ENCODE measurements at regions not wholly inside any gene's neighbourhood (a gene's known extent, or its start where the extent isn't known, plus 50 kb on each side); places are given as distances from the start of the nearest gene placed in this dataset.

- Histone ChIP-seq H3K27me3 (replicated peaks; ENCODE audit: insufficient read depth, low read depth, low read length, poor library complexity) (no peaks in the 10 kb centered on the region), H3K9me3 (ENCODE audit: low read depth, low read length, poor library complexity, severe bottlenecking) (no peaks in the 10 kb centered on the region), H3K36me3 (ENCODE audit: insufficient read depth, low read length, poor library complexity, severe bottlenecking) (no peaks in the 10 kb centered on the region), H3K27ac (ENCODE audit: low read depth, low read length, poor library complexity, severe bottlenecking) (no peak overlapping the region), H3K4me1 (ENCODE audit: insufficient read depth, low read length, poor library complexity, severe bottlenecking) (peaks cover 5% of the 10 kb centered on the region), H3K4me3 (ENCODE audit: low read depth, low read length, poor library complexity, severe bottlenecking) (no peak overlapping the region)
- ChIA-PET CTCF (interaction anchor here (0.9 kb wide), 1 partner anchor 87 kb away, joined by 3 read pairs; no protein-coding TSS in a partner anchor), POLR2A (ENCODE audit: low non-redundant PET) (no interaction called here)
- TF ChIP-seq CTCF (conservative IDR thresholded peaks at IDR 0.05; ENCODE audit: low read depth, low read length) (no peak), EZH2 (IDR thresholded peaks at IDR 0.05; ENCODE audit: borderline replicate concordance, low read depth, low read length, poor library complexity, severe bottlenecking) (no peak)
- intact Hi-C loops (cut with micrococcal nuclease; ENCODE audit: unreplicated experiment) = no loop called here
- no peak for DNase-seq (ENCODE audit: low spot score)
- no TSS peak for BruUV-seq (replicated peaks)
Measured at GRCh38 chr10:78935697-78936407, 132.9 kb upstream of the ZMIZ1 start.

- POLR2A ChIA-PET (ENCODE audit: low non-redundant PET) = no interaction called here
Measured at GRCh38 chr10:78936412-78937342, 132.1 kb upstream of the ZMIZ1 start.

GRCh38 chr10:78937393-78937792 lies 131.4 kb upstream of the ZMIZ1 start:
- Histone ChIP-seq H3K9me3 (ENCODE audit: low read depth, low read length, poor library complexity, severe bottlenecking) (no peaks in the 10 kb centered on the region), H3K27me3 (replicated peaks; ENCODE audit: insufficient read depth, low read depth, low read length, poor library complexity) (no peaks in the 10 kb centered on the region), H3K4me3 (ENCODE audit: low read depth, low read length, poor library complexity, severe bottlenecking) (no peak overlapping the region), H3K36me3 (ENCODE audit: insufficient read depth, low read length, poor library complexity, severe bottlenecking) (no peaks in the 10 kb centered on the region), H3K4me1 (ENCODE audit: insufficient read depth, low read length, poor library complexity, severe bottlenecking) (peaks cover 5% of the 10 kb centered on the region), H3K27ac (ENCODE audit: low read depth, low read length, poor library complexity, severe bottlenecking) (no peak overlapping the region)
- DNase-seq (ENCODE audit: low spot score) = no peak
- intact Hi-C loops (cut with micrococcal nuclease; ENCODE audit: unreplicated experiment) = no loop called here
- ChIA-PET POLR2A (ENCODE audit: low non-redundant PET) (no interaction called here), CTCF (no interaction called here)
- BruUV-seq (replicated peaks) = no TSS peak
- TF ChIP-seq CTCF (conservative IDR thresholded peaks at IDR 0.05; ENCODE audit: low read depth, low read length) (no peak), EZH2 (IDR thresholded peaks at IDR 0.05; ENCODE audit: borderline replicate concordance, low read depth, low read length, poor library complexity, severe bottlenecking) (no peak)

More at GRCh38 chr10:78936412-78937342, 132.1 kb upstream of the ZMIZ1 start:
- no peaks in the 10 kb centered on the region for H3K27me3 ChIP-seq (replicated peaks; ENCODE audit: insufficient read depth, low read depth, low read length, poor library complexity)
- H3K36me3 ChIP-seq (ENCODE audit: insufficient read depth, low read length, poor library complexity, severe bottlenecking) = no peaks in the 10 kb centered on the region
- no peak for DNase-seq (ENCODE audit: low spot score)
- CTCF ChIA-PET = interaction anchor here (0.9 kb wide), 1 partner anchor 86 kb away, joined by 3 read pairs; no protein-coding TSS in a partner anchor
- peaks cover 5% of the 10 kb centered on the region for H3K4me1 ChIP-seq (ENCODE audit: insufficient read depth, low read length, poor library complexity, severe bottlenecking)
- intact Hi-C loops (cut with micrococcal nuclease; ENCODE audit: unreplicated experiment) = no loop called here
- no peak overlapping the region for H3K4me3 ChIP-seq (ENCODE audit: low read depth, low read length, poor library complexity, severe bottlenecking)
- no peaks in the 10 kb centered on the region for H3K9me3 ChIP-seq (ENCODE audit: low read depth, low read length, poor library complexity, severe bottlenecking)
- TF ChIP-seq CTCF (conservative IDR thresholded peaks at IDR 0.05; ENCODE audit: low read depth, low read length) = no peak
- TF ChIP-seq EZH2 (IDR thresholded peaks at IDR 0.05; ENCODE audit: borderline replicate concordance, low read depth, low read length, poor library complexity, severe bottlenecking) = no peak
- no peak overlapping the region for H3K27ac ChIP-seq (ENCODE audit: low read depth, low read length, poor library complexity, severe bottlenecking)
- no TSS peak for BruUV-seq (replicated peaks)
